GM12891 (cell line): ENCODE measurements at regions not wholly inside any gene's neighbourhood (a gene's known extent, or its start where the extent isn't known, plus 50 kb on each side); places are given as distances from the start of the nearest gene placed in this dataset.

ENCODE experiments used
- POLR2A ChIP-seq: IDR thresholded peaks from 2 replicates; pipeline ENCODE4 v1.6.1; 2011; ENCODE audit warnings: low read depth, low read length, control low read depth
- POLR2AphosphoS5 ChIP-seq: IDR thresholded peaks from 2 replicates; pipeline ENCODE4 v1.6.1; 2011; ENCODE audit warnings: low read depth, low read length, control low read depth
- SPI1 ChIP-seq: IDR thresholded peaks from 2 replicates; pipeline ENCODE4 v1.6.1; 2011; ENCODE audit warnings: low read depth, low read length, control low read depth
- TAF1 ChIP-seq: IDR thresholded peaks from 2 replicates; pipeline ENCODE4 v1.6.1; 2011; ENCODE audit warnings: low read depth, low read length, control low read depth

DNA sequence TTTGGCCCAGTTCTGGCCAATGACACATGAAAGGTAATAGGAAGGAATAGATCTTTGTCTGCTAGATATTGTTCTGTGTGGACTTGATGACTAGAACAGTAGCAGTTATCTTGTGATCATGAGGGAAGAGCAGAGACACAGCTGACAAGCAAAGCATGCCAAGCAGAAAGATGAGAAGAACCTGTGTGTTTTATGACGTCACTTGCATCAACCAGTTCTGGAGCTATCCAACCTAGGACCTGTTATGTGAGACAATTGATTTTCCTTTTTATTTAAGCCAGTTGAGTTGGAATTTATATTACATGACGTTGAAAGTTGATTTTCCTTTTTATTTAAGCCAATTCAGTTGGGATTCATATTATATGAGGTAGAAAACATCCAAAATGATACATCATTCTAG lies 143.2 kb downstream of the MCHR2 start:
- TF ChIP-seq POLR2A (no peak), POLR2AphosphoS5 (no peak), TAF1 (no peak), SPI1 (no peak)
